ENCODE measurements at regions not wholly inside any gene's neighbourhood (a gene's known extent, or its start where the extent isn't known, plus 50 kb on each side); places are given as distances from the start of the nearest gene placed in this dataset.

DNA sequence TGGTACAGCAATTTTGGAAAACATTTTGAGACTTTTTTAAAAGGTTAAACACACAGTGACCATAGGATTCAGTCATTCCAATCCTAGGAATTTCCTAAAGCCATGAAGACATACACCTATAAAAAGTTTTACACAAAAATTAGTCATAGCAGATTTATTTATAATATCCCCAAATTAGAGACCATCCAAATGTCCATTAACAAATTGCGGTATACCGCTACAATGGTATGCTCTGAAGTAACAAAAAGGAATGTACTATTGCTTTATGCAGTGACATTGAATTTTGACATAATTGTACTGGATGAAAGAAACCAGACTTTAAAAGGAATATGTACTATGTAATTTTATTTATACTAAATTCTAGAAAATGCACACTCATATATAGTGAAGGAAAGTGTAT lies 362.8 kb downstream of the HGF start:
- POLR2A ChIA-PET, result no interaction called here
- no peak overlapping the region for H2AFZ ChIP-seq (ENCODE audit: low read depth, low read length)
- no peak overlapping the region for H3K4me2 ChIP-seq (ENCODE audit: insufficient read depth, low read length)
- intact Hi-C loops (cut with micrococcal nuclease), result no loop called here
- H3K27ac ChIP-seq (ENCODE audit: insufficient read depth, low read depth, low read length), result no peak overlapping the region
- H3K9me1 ChIP-seq (replicated peaks; ENCODE audit: control insufficient read depth, extremely low read depth, insufficient read depth, low read length), result no peaks in the 10 kb centered on the region
- CTCF ChIA-PET, result no interaction called here
- no TSS peak for BruUV-seq (replicated peaks)
- no peaks in the 10 kb centered on the region for H3K36me3 ChIP-seq (ENCODE audit: control insufficient read depth in 2 of 2, extremely low read depth in 1 of 2, insufficient read depth in 2 of 2, low read length in 2 of 2)
- no peaks in the 10 kb centered on the region for H3K79me2 ChIP-seq (ENCODE audit: control insufficient read depth, insufficient read depth, low read length)
- no peak for FAIRE-seq
- H3K4me1 ChIP-seq (ENCODE audit: control insufficient read depth, extremely low read depth, insufficient read depth, low read length), result no peaks in the 10 kb centered on the region
- no peak overlapping the region for H3K4me3 ChIP-seq (replicated peaks in 1 of 3; ENCODE audit: insufficient read depth in 1 of 3, low read depth in 1 of 3, low read length in 3 of 3)
- H3K9me3 ChIP-seq (replicated peaks; ENCODE audit: control insufficient read depth, insufficient read depth, low read length), result no peaks in the 10 kb centered on the region
- TF ChIP-seq FOS (IDR thresholded peaks at IDR 0.05; ENCODE audit: borderline replicate concordance, insufficient read depth, low read length), result no peak
- TF ChIP-seq POLR2A (IDR thresholded peaks at IDR 0.05; ENCODE audit: low read depth, low read length), result no peak
- no peak for TF ChIP-seq POLR2AphosphoS5 (IDR thresholded peaks at IDR 0.05; ENCODE audit: insufficient read depth, low read depth, low read length)
- TF ChIP-seq, protein P1, sequence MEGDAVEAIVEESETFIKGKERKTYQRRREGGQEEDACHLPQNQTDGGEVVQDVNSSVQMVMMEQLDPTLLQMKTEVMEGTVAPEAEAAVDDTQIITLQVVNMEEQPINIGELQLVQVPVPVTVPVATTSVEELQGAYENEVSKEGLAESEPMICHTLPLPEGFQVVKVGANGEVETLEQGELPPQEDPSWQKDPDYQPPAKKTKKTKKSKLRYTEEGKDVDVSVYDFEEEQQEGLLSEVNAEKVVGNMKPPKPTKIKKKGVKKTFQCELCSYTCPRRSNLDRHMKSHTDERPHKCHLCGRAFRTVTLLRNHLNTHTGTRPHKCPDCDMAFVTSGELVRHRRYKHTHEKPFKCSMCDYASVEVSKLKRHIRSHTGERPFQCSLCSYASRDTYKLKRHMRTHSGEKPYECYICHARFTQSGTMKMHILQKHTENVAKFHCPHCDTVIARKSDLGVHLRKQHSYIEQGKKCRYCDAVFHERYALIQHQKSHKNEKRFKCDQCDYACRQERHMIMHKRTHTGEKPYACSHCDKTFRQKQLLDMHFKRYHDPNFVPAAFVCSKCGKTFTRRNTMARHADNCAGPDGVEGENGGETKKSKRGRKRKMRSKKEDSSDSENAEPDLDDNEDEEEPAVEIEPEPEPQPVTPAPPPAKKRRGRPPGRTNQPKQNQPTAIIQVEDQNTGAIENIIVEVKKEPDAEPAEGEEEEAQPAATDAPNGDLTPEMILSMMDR (IDR thresholded peaks at IDR 0.05; ENCODE audit: extremely low read depth in 1 of 2, insufficient read depth in 1 of 2, low read depth in 1 of 2, low read length in 2 of 2), result no peak
- TF ChIP-seq GATA2 (IDR thresholded peaks at IDR 0.05; ENCODE audit: insufficient read depth, insufficient read length, low read depth, low read length), result no peak
- no peak for TF ChIP-seq MYC (IDR thresholded peaks at IDR 0.05; ENCODE audit: low read depth, low read length)
- TF ChIP-seq, protein P2, sequence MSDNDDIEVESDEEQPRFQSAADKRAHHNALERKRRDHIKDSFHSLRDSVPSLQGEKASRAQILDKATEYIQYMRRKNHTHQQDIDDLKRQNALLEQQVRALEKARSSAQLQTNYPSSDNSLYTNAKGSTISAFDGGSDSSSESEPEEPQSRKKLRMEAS (IDR thresholded peaks at IDR 0.05; ENCODE audit: insufficient read depth, insufficient read length), result no peak
- no peak for TF ChIP-seq EZH2 (IDR thresholded peaks at IDR 0.05; ENCODE audit: borderline replicate concordance, low read depth, low read length, severe bottlenecking)
- no peak for TF ChIP-seq JUN (IDR thresholded peaks at IDR 0.05; ENCODE audit: borderline replicate concordance, insufficient read depth, insufficient read length, low read depth)
- H4K20me1 ChIP-seq (replicated peaks; ENCODE audit: control insufficient read depth, extremely low read depth, insufficient read depth, low read length), result no peaks in the 10 kb centered on the region
- H3K27me3 ChIP-seq (ENCODE audit: control insufficient read depth in 2 of 2, insufficient read depth in 2 of 2, low read length in 2 of 2), result no peaks in the 10 kb centered on the region
- DNase-seq (ENCODE audit: low read depth, low spot score), result no peak
- dilution Hi-C loops (cut with MboI; ENCODE audit: extremely low pct_ligation_motif_present, low sequenced_read_pairs), result no loop called here
- H3K9ac ChIP-seq (replicated peaks; ENCODE audit: extremely low read depth, insufficient read depth, low read length), result no peak overlapping the region
